Mucosa of gallbladder (tissue), 1 donor: ENCODE measurements at regions not wholly inside any gene's neighbourhood (a gene's known extent, or its start where the extent isn't known, plus 50 kb on each side); places are given as distances from the start of the nearest gene placed in this dataset.

Source experiments
- DNase-seq: peaks from one replicate; pipeline ENCODE4 v3.0.0-alpha.2; 2020; ENCODE audit warnings: low spot score
- donor health status: DM: no; HTN: no; CAD: no.

- DNase-seq: no peak
Observed at GRCh38 chr2:177118636-177119035, 94.0 kb upstream of the HNRNPA3 start.

- no peak for DNase-seq
Observed at GRCh38 chr2:177119099-177119498, 93.5 kb upstream of the HNRNPA3 start.

- no peak for DNase-seq
Observed at GRCh38 chr2:177123048-177123447, 89.5 kb upstream of the HNRNPA3 start.

GRCh38 chr2:177124371-177124770, 88.2 kb upstream of the HNRNPA3 start:
- no peak for DNase-seq

GRCh38 chr2:177127821-177128220, 84.8 kb upstream of the HNRNPA3 start:
- DNase-seq: no peak

- no peak for DNase-seq
Observed at GRCh38 chr2:177129610-177130009, 83.0 kb upstream of the HNRNPA3 start.

GRCh38 chr2:177131858-177132257, 80.7 kb upstream of the HNRNPA3 start:
- DNase-seq: no peak

GRCh38 chr2:177138823-177139222, 73.8 kb upstream of the HNRNPA3 start:
- DNase-seq: no peak

GRCh38 chr2:177141866-177142265, 70.7 kb upstream of the HNRNPA3 start:
- no peak for DNase-seq

- no peak for DNase-seq
Observed at GRCh38 chr2:177143444-177143843, 69.2 kb upstream of the HNRNPA3 start.

GRCh38 chr2:177147093-177147694, 65.4 kb upstream of the HNRNPA3 start:
- no peak for DNase-seq

GRCh38 chr2:177147834-177148445, 64.7 kb upstream of the HNRNPA3 start:
- DNase-seq: no peak

- DNase-seq: peak; percentile 68
Observed at GRCh38 chr2:177148477-177149154, 64.0 kb upstream of the HNRNPA3 start.

- no peak for DNase-seq
Observed at GRCh38 chr2:177149155-177149503, 63.5 kb upstream of the HNRNPA3 start.

GRCh38 chr2:177153805-177154204, 58.8 kb upstream of the HNRNPA3 start:
- no peak for DNase-seq

- DNase-seq: no peak
Observed at GRCh38 chr2:177154809-177155208, 57.8 kb upstream of the HNRNPA3 start.

GRCh38 chr2:177155631-177156030, 57.0 kb upstream of the HNRNPA3 start:
- no peak for DNase-seq

- DNase-seq: no peak
Observed at GRCh38 chr2:177161741-177162460, 50.7 kb upstream of the HNRNPA3 start.
